ENCODE measurements at regions not wholly inside any gene's neighbourhood (a gene's known extent, or its start where the extent isn't known, plus 50 kb on each side); places are given as distances from the start of the nearest gene placed in this dataset.

DNA sequence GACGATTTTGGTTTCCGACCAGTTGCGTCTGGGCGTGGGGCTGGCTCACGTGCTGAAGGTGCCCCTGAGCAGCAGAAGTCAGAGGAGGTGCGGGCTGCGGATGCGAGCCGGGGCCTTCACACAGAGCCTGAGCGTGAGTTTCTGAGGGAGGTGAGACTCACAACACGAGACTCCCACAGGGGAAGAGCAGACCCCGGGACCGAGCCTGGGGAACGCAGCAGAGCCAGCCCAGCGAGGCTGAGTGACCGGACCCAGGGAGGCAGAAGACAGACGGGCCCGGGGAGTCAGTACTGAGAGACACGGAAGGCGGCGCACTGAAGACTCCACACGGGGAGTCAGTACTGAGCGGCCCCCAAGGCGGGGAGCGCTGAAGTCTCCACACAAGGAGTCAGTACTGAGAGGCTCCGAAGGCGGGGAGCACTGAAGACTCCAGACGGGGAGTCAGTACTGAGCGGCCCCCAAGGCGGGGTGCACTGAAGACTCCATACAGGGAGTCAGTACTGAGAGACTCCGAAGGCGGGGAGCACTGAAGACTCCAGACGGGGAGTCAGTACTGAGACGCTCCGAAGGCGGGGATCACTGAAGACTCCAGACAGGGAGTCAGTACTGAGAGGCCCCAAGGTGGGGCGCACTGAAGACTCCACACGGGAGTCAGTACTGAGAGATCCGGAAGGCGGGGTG lies 77.8 kb downstream of the DLL1 start:
- no peak for DNase-seq

DNA sequence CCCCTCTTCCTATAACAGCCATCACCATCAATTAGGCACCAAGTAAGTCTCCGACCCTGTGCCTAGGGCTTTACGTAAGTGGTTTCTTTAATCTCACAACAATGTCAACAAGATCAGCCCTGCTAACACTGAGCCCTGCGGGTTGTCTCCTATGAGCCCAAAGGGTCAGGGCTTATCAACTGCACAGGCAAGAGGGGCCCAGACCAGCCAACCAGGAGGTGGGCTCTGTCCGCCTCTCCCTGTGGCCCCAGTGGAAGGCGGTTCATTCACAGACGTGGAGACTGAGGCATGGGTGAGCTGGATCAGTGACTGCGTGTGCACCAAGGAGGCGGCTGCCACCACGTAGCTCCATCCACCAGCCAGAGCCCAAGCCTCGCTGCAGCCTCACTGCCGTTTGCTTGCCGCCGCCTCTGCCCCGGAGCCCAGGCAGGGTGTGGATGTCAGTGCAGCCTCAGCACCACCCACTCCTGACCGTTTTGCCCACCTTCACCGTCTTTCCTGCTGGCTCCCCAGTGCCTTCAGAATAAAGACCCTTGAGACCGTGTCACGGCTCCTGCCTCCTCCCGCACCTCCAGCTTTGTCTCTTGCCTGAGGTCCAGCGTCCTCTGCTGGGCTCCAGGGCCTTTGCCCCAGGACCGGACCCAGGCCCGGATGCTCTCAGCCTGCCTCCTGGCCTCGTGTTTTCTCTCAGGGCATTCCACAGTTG lies 78.7 kb downstream of the DLL1 start:
- DNase-seq = no peak

DNA sequence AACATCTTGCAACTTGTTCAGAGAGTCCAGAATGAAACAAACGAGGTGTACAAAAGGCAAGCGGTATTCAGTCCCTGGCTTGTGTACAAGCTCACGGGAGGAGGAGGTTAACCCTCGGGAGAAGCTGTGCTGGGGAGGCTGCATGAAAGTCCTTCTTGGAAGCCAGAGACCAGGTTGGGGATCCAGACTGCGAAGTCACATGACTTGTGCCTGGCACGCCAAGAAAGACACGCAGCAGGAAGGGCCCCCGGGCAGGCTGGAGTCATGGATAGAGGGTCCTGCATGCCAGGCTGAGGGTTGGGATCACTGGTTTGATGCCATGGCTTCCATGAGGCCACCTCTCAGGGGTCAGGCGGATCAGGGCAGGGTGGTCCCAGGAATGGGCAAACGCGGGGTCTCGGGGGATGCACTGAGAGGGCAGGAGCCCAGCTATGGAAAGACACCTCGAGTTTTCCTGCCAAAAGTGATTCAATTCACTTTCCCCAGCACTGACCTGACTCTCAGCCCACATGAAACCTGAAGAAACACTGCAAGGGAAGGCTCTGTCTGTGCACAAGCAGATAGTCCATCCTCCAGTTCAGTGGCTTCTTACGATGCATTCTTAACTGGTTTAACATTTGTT lies 79.4 kb downstream of the DLL1 start:
- no peak for DNase-seq

DNA sequence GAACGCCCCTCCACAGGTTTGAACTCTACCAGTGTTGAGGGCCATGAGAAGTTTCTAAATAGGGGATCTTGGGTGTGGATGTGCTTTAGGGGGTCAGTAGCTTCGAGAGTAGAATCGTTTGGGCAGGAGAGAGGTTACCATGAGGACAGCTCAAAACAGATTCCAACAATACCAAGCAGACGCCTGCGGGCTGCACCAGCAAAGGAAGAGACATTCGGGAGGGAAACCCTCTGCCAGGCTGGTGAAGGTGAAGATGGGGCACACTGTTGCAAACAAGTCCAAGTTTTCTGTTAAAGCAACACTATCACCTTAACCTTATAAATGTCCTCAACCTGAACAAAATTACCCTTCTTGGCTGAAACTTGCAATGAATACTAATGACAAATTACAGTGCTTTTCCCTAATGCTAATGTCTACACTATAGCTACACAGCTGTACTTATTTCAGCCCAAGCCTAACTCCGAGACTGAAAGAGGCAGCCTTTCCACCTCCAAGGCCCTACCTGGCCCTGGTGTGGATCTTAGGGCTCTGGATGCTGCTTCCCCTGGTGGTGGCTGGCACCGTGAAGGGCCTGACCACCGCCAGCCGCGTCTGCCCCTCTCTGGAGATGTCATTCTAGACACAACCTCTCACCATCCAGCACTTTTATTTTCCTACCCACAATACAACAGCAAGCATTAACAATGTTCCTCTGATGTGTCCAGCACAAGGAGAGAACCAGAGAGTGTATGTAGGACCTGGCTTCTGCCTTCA lies 80.1 kb downstream of the DLL1 start:
- no peak for DNase-seq

DNA sequence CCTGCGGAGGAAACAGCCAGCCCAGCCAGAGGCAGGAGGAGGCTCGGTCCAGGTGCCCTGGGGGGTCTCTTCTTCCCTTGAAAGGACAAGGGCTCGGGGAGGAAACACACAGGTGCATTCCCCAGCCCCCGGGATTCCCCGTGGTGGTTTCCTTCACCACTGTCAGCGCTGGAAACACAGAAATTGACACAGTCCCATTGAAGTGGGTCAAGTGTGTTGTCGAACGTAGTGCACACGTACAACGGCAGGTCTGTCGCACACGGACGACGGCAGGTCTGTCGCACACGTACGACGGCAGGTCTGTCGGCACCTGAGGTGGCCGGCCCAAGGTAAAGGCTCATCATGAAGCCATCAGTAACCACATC lies 80.9 kb downstream of the DLL1 start:
- DNase-seq = no peak

DNA sequence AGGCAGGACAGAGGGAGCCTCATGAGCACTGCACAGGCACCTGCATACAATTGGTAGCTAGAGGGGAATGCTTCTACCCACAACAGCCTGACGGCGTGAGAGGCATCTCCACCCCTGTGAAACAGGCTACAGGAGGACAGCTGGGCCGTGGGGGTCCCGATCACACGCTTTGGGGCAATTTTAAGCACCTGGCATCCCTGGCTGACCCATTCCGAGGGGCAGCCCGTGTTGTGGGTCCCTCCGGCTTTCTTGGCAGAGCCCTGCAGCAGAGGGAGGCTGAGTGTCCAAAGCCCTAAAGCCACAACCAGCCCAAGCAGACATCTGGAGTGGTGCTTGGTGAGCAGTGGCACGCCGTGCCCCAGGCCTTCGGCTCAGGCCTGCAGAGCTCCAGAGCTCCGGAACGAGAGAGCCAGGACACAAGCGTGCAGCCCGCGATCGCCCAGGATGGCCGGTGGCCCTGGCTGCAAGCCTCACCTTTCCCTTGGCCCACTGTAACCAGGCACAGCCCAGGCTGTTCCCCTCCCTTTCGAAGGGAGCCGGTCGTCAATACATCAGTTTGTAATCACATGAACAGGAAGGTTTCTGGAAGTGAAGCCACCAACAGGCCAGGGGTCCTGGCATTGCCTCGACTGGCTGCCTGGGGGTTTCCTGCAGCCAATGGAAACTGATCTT lies 81.4 kb downstream of the DLL1 start:
- DNase-seq = no peak

DNA sequence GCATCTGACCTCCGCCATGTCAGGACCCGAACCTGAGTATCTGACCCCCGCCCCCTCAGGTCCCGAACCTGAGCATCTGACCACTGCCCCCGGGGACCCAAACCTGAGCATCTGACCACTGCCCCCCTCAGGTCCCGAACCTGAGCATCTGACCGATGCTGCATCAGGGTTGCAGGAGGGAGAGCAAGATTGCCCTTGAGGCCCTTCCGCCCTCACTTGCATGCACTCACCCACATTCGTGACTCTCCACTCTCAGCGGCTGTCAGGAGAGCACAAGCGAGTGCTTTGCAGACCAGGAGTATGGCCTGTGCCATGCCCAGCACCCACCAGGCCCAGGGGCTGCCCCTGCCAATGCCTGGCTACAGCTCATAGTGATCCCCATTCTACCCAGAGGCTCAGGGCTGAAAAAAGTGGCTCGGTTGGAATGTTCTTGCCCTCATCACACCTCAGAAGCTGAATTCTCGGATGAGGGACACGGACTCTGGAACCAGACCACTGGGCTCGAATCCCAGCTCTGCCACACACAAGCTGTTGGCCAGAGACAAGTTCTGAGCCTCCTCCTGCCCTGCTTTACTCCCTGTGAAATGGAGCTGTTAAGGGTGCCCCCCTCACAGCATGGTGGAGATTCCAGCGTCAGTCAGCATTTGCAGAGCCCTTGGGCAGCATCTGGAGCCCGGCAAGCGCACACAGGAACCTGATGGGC lies 82.1 kb downstream of the DLL1 start:
- DNase-seq = no peak

DNA sequence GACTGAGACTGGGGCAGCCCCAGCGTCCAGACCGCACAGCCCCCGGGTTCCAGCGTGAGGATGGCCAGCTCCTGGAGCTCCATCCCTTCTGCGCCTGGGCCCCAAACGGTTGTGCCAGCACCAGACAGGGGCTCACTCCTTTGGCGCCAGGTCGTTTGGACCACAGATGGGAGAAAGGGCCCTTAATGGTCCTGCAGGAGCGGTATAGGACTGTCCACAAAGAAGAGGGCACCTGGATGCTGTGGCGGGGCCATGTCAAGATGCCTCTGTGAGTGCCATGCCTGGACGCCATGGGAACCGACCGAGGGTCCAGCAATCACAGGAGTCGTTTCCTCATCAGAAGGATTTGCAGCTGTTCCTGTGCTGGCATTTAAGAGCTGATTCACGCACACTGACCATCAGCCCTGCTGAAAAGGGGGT lies 82.7 kb downstream of the DLL1 start:
- DNase-seq = no peak

DNA sequence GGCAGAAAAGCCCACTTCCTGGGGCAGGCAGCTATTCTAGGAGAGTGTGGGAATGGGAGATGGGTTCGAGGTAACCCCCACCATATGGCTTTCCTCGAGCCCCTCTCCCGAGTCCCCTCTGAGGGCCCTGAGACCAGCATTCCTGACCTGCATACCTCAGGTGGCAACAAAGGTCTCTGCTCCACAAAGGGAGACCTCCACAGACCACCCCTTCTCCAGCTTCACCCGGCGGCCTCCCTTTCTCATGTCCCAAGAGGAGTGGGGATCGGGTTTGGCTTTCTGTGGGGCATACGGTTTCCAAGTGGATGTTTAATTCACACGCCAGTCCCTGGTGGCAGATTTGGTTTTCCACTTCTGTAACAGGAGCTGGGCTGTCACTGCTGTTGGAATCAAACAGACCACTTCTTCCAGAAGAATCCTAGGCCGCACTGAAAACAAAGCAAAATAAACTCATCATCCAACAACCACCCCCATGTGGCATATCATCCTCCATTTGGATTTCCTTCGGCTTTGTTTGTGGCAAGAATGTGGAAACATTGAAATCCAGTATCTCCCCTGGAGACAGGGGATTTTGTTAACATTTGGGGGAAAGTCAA lies 83.2 kb downstream of the DLL1 start:
- DNase-seq = no peak

DNA sequence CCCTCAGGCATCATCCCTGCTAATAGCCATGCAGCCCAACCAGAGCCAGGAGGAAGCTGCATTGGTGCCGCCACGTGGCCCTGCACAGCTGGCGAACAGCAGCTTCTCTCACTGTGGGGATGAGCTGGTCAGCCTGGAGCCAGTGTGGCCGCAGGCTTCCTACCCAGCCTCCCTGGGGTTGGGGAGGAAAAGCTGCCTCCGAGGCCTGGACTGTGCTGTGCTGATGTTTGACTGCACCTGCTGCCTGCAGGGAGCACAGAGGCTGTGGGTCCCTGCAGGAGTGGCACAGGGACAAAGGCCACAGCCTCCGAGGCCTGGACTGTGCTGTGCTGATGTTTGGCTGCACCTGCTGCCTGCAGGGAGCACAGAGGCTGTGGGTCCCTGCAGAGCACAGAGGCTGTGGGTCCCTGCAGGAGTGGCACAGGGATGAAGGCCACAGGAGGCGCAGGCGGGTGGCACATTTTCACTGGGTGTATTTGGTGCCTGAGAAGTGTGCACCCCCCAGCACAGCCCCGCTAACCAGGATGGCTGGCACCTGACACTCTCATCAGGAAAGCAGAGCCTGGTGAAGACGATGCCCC lies 83.9 kb downstream of the DLL1 start:
- no peak for DNase-seq

DNA sequence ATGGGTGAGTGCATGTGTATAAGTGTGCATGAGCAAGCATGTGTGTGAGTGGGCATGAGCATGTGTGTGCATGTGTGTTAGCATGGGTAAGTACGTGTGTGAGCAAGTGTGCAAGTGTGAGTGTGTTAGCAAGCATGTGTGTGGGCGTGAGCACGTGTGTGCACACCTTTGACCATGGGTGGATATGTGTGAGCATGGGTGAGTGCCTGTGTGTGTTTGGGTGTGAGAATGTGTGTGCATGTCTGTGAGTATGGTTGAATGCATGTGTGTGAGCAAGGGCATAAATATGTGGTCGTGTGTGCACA lies 84.6 kb downstream of the DLL1 start:
- no peak for DNase-seq

DNA sequence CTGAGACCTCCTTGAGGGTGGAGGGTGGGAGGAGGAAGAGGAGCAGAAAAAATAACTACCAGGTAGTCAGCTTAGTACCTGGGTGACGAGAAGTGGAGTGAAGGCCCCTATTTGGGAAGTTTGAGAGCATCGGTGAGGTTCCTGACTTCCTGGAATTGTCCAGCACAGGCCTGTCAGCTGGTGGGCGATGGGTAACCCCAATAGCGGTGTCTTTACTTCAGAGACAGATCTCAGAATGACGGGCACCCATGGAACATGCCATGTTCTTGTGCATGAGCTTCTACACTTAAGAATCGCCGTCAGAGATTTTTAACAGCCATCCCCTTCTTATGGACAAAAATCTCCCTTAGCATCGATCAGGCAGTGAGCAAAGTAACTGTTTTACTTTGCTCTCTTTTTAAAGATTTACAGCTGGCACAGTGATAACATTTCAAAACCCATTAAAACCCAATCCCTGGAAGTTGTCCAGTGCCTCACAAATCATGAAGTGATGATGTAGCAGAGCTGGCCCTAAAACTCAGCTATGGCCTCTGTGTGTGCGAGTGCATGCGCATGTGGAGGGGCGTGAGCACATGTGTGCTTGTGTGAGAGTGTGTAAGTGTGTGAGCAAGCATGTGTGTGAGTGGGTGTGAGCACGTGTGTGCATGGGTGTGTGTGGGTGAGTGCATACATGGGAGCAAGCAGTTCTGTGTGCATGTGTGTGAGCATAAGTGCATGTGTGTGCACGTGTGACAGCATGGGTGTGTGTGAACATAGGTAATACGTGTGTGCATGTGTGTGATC lies 85.2 kb downstream of the DLL1 start:
- no peak for DNase-seq

DNA sequence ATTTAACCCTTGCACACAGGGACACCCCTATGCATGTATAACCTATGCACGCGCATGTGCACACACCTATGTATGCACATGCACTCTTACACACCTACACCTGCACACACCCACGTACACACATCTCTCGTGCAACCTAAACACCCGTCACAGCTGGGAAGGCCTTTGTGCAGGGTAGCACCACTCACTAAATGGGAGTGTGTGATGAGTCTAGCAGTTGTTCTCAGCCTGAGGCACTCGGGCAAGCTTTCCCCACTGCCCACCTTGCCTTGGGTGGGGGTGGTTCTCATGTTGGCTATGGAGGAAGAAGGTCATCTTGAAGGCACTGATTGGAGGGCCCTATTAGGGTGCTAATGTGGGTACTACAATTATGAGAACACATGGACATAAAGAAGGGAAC lies 85.8 kb downstream of the DLL1 start:
- DNase-seq = no peak

DNA sequence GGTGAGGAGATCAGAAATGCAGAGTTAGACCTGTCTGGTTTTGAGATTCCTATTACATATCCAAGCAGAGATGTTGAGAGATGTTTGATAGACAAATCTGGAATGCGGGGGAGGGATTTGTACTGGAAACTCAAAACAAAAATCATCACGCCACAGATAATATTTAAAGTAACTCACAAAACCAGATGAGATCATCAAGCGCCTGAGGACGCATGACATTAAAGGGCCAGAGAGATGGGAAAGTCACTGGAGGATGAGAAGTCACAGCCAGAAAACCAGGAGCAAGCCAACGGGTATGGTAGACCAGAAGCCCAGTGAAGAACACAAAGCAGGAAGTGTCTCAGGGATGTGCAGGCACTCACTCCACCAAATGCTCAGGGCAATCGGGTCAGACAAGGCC lies 87.7 kb downstream of the DLL1 start:
- no peak for DNase-seq

DNA sequence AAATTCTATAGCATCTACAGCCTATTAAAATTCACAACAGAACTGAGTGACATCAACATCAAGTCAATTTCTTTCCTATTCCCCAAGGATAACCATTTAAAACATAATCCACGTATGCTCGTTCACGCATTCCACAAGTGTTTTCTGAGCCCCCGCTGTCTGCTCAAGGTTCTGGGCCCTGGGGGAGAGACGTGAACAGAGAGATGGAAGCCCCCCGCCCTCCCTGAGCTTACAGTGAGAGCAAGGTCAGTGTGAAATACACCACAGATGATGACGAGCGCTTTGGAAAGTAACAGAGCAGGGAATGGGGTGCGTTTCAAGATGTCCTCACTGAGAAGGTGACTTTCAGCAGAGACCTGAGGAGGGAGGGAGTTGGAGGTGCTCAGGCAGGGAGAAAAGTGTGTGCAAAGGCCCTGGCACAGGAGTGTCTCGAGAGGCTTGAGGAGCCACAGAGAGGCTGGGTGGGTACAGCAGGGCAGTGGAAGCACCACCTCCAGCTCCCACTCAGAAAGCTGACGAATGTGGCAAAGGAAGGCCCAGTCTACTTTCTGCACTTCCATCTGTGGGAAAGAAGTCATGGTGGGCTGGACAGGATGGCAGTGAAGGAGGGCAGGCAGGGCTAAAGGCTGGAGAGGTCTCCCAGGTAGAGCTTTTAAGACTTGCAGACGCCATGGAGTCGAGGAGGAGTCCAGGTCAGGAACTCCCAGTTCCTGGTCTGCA lies 88.3 kb downstream of the DLL1 start:
- no peak for DNase-seq

DNA sequence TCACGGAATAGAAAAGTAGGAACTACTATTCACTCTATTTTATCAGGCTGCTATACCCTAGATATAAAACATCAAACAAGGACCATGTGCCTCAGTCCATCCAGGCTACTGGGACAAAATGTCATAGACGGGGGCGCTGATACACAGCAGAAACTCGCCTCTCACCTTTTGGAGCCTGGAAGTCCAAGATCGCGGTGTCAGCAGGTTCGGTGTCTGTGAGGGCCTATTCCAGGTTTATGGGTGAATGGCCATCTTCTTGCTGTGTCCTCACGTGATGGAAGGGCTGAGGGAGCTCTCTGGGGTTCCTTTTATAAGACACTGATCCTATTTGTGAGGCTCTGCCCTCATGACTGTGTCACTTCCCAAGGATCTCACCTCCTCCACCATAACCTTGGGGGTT lies 89.5 kb downstream of the DLL1 start:
- no peak for DNase-seq

DNA sequence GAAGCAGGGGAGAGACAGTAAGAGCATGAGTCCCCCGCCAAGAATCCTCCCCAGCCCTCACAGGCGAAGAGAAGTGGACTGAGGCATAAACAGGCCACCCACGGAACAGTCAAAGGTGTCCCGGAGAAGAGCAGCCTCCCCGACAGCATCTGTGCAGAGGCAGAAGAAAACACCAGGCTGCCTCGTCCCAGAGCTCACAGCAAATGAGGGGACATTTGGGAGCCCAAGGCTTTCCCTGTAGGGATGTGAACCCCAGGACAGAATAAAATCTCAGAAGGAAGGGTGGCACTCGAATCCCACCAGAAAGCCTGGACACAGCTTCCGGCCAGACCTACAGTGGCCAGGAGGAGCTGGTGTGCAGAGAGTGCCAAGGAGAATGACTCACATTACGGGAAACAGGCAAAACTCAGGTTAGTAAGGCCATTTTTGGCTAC lies 90.4 kb downstream of the DLL1 start:
- DNase-seq = no peak

DNA sequence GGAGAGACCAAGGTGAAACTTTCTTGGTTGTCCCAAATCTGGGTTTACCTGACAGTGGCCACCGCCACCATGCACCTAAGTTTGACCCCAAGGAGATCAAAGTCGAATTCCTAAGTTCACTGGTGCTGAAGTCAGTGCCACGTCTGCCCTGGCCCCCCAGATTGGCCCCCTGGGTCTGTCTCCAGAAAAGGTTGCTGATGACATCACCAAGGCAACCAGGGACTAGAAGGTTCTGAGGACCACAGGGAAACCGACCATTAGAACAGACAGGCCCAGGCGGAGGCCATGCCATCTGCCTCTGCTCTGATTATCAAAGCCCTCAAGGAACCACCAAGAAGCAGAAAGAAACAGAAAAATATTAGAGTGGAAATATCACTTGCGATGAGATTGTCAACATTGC lies 91.2 kb downstream of the DLL1 start:
- DNase-seq = no peak

DNA sequence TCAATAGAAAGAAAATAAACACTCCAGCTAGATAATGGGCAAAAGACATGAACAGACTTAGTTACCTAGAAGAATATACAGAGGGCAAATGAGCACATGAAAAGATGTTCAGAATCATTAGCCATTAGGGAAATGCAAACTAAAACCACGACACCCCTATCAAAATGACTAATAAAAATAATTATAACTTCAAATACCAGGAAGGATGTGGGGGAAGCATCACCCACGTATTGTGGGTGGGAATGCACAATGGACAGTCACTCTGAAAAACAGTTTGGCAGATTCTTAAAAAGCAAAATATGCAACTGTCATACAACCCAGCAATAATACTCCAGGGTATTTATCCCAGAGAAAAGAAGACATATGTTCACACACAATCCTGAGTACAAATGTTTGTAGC lies 92.6 kb downstream of the DLL1 start:
- no peak for DNase-seq

DNA sequence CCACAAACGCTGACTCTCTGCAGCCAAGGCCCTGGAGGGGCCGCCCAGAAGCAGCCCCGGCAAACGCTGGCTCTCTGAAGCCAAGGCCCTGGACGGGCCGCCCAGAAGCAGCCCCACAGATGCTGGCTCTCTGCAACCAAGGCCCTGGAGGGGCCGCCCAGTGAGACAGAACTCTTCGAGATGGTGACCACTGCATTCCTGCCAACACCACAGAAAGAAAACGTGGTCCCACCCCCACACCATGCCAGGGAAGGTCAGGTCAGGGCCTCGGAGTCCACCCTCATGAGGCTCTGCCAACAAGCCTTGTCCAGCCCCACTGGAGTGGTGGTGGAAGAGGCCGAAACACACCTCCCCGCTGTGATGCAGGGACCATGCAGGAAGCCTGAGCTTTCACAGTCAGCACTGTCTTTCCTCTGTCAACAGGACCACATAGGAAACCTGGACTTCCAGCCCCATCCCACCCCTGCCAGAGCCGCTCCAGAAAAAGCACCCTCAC lies 97.5 kb downstream of the DLL1 start:
- DNase-seq = no peak

All from stimulated activated naive CD4-positive, alpha-beta T cell (primary cell).